ENCODE measurements at regions not wholly inside any gene's neighbourhood (a gene's known extent, or its start where the extent isn't known, plus 50 kb on each side); places are given as distances from the start of the nearest gene placed in this dataset.
"Not testable (repeated sequence)": the region's sequence is repeated elsewhere in the genome, so short reads cannot be mapped to it uniquely, and the experiment has no call there.

DNA sequence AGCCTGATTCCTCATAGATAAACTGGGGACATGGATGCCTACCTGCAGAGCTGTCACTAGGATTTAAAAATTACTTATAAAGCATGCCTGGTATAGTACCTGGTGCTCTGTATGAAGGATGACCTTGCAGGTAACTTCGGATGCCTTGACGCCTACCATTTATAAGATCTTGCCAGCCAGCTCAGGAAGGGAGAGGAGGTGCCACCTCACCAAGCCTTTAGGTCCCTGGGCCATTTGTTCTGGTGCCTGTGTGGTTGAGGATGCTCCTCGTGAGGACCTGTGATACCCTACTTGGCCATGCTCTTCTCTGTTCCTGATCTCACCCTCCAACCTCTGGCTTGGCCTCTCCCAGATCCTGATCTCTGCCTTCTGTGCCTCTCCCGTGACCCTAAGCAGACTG is 85.2 kb downstream of the FDX1 start:
- ATAC-seq (ENCODE audit: low read depth) = no peak
- no peak overlapping the region for H3K4me3 ChIP-seq (ENCODE audit: severe bottlenecking)
- H3K9me3 ChIP-seq (ENCODE audit: severe bottlenecking) = no peaks in the 10 kb centered on the region
- H3K27me3 ChIP-seq (ENCODE audit: insufficient read depth, poor library complexity, severe bottlenecking) = no peaks in the 10 kb centered on the region
- H3K36me3 ChIP-seq (ENCODE audit: low read depth) = no peaks in the 10 kb centered on the region
- no peaks in the 10 kb centered on the region for H3K4me1 ChIP-seq (ENCODE audit: insufficient read depth, poor library complexity, severe bottlenecking)
- DNase-seq (ENCODE audit: low spot score) = no peak
- TF ChIP-seq, protein P1, sequence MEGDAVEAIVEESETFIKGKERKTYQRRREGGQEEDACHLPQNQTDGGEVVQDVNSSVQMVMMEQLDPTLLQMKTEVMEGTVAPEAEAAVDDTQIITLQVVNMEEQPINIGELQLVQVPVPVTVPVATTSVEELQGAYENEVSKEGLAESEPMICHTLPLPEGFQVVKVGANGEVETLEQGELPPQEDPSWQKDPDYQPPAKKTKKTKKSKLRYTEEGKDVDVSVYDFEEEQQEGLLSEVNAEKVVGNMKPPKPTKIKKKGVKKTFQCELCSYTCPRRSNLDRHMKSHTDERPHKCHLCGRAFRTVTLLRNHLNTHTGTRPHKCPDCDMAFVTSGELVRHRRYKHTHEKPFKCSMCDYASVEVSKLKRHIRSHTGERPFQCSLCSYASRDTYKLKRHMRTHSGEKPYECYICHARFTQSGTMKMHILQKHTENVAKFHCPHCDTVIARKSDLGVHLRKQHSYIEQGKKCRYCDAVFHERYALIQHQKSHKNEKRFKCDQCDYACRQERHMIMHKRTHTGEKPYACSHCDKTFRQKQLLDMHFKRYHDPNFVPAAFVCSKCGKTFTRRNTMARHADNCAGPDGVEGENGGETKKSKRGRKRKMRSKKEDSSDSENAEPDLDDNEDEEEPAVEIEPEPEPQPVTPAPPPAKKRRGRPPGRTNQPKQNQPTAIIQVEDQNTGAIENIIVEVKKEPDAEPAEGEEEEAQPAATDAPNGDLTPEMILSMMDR (IDR thresholded peaks at IDR 0.05; ENCODE audit: poor library complexity, severe bottlenecking) = no peak
- H3K27ac ChIP-seq (ENCODE audit: poor library complexity, severe bottlenecking) = no peak overlapping the region

DNA sequence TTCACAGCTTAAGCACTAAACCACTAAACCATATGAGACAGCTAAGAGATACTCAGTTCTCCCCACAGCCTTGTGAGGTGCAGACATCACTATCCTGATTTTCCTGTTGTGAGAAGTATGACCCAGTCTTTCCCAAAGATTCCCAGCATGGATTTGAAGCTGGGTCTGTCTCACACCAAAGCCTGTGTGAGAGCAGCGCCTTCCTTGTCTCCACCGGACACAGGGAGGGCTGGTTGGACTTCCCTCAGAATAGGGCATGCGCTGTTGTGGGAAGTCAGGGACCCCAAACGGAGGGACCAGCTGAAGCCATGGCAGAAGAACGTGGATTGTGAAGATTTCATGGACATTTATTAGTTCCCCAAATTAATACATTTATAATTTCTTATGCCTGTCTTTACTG is 87.6 kb downstream of the FDX1 start:
- H3K27ac ChIP-seq (ENCODE audit: poor library complexity, severe bottlenecking); H3K27me3 ChIP-seq (ENCODE audit: insufficient read depth, poor library complexity, severe bottlenecking); H3K4me3 ChIP-seq (ENCODE audit: severe bottlenecking); ATAC-seq (ENCODE audit: low read depth); H3K9me3 ChIP-seq (ENCODE audit: severe bottlenecking); H3K36me3 ChIP-seq (ENCODE audit: low read depth); DNase-seq (ENCODE audit: low spot score); H3K4me1 ChIP-seq (ENCODE audit: insufficient read depth, poor library complexity, severe bottlenecking): not testable (repeated sequence)

DNA sequence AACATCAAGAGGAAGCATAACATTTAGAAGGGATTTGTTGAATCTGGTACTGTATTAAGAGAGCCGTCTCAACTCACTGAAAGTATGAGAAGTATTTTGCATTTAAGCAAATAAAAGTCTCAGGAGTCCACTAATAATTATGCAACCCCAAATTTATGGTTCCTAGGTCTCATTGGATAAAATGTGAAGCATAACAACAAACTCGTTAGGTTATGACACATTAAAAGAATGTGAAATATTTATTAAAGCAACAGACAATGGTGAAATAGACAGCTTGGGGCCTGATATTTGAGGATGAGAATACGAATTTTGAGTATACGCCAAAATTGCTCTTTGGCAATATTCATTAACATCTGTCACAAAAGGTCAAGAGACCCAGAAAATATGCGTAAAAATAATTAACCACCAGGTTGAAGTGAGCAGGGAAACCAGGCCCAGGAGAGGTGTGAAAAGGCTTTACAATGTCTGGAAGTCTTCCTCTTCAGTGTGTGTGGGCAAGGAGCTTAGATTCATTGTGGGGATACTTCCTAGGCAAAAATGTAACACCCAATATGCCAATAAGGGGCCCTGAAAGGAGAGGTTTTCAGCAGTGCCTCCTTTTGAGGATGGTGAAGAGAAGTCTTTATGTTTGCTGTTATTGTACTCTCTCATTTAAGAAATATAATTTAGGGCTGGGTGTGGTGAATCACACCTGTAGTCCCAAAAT is 89.2 kb downstream of the FDX1 start:
- TF ChIP-seq, protein P1 (IDR thresholded peaks at IDR 0.05; ENCODE audit: poor library complexity, severe bottlenecking) = no peak
- no peaks in the 10 kb centered on the region for H3K27me3 ChIP-seq (ENCODE audit: insufficient read depth, poor library complexity, severe bottlenecking)
- H3K36me3 ChIP-seq (ENCODE audit: low read depth) = no peaks in the 10 kb centered on the region
- H3K4me1 ChIP-seq (ENCODE audit: insufficient read depth, poor library complexity, severe bottlenecking) = no peaks in the 10 kb centered on the region
- no peak for DNase-seq (ENCODE audit: low spot score)
- H3K27ac ChIP-seq (ENCODE audit: poor library complexity, severe bottlenecking) = no peak overlapping the region
- no peak for ATAC-seq (ENCODE audit: low read depth)
- no peak overlapping the region for H3K4me3 ChIP-seq (ENCODE audit: severe bottlenecking)
- no peaks in the 10 kb centered on the region for H3K9me3 ChIP-seq (ENCODE audit: severe bottlenecking)

DNA sequence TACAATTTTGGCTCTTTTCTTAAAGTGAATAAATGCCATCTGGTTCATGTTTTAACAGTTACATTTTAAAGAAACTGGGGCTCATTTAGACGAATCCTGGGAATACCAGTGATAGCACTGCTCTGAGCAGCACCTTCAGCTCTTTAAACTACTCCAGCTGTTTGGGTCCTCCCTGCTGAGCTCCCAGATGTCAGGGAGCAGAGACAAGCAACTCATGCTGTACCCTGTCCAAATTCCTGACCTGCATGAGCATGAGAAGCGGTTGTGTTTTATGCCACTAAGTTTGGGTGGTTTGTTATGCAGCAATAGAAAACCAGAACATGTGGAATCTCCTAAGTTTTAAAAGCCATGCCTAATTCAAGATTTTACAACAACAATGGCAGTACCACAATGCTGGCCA is 90.0 kb downstream of the FDX1 start:
- no peaks in the 10 kb centered on the region for H3K4me1 ChIP-seq (ENCODE audit: insufficient read depth, poor library complexity, severe bottlenecking)
- ATAC-seq (ENCODE audit: low read depth) (no peak), DNase-seq (ENCODE audit: low spot score) (no peak)
- TF ChIP-seq, protein P1 (IDR thresholded peaks at IDR 0.05; ENCODE audit: poor library complexity, severe bottlenecking) = no peak
- no peak overlapping the region for H3K4me3 ChIP-seq (ENCODE audit: severe bottlenecking)
- H3K9me3 ChIP-seq (ENCODE audit: severe bottlenecking) = no peaks in the 10 kb centered on the region
- H3K27me3 ChIP-seq (ENCODE audit: insufficient read depth, poor library complexity, severe bottlenecking) = no peaks in the 10 kb centered on the region
- H3K36me3 ChIP-seq (ENCODE audit: low read depth) = no peaks in the 10 kb centered on the region
- H3K27ac ChIP-seq (ENCODE audit: poor library complexity, severe bottlenecking) = no peak overlapping the region

DNA sequence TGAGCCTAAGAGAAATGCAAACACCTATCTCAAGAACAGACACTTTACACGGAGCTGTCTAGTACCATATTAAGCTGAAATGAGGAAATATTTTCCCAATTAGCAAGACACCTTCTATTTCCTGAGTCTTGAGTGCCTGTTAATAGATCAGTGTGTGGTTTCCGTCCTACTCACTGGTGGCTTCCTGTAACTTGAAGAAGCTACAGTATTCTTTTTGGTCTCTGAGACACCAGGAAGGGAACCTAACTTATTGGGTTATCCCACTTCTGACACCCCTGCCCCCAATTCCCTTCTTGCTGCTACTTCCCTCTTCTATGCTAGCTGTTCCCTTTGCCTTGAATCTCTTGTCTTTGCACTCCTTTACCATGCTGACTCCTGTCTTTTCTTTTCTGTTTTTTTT is 92.7 kb downstream of the FDX1 start:
- no peak overlapping the region for H3K27ac ChIP-seq (ENCODE audit: poor library complexity, severe bottlenecking)
- DNase-seq (ENCODE audit: low spot score) (no peak), ATAC-seq (ENCODE audit: low read depth) (no peak)
- H3K4me3 ChIP-seq (ENCODE audit: severe bottlenecking) = no peak overlapping the region
- TF ChIP-seq, protein P1 (IDR thresholded peaks at IDR 0.05; ENCODE audit: poor library complexity, severe bottlenecking) = no peak
- no peaks in the 10 kb centered on the region for H3K4me1 ChIP-seq (ENCODE audit: insufficient read depth, poor library complexity, severe bottlenecking)
- no peaks in the 10 kb centered on the region for H3K9me3 ChIP-seq (ENCODE audit: severe bottlenecking)
- H3K36me3 ChIP-seq (ENCODE audit: low read depth) = no peaks in the 10 kb centered on the region
- H3K27me3 ChIP-seq (ENCODE audit: insufficient read depth, poor library complexity, severe bottlenecking) = no peaks in the 10 kb centered on the region
